ENCODE measurements at regions not wholly inside any gene's neighbourhood (a gene's known extent, or its start where the extent isn't known, plus 50 kb on each side); places are given as distances from the start of the nearest gene placed in this dataset.

- Histone ChIP-seq H3K27me3 (ENCODE audit: insufficient read depth, low read length, poor library complexity) (no peaks in the 10 kb centered on the region), H2AFZ (ENCODE audit: low read depth, low read length) (no peak overlapping the region)
- peak; percentile 21 for ATAC-seq (ENCODE audit: insufficient read depth, low read depth)
Measured at GRCh38 chr6:130520801-130521200, 155.0 kb downstream of the TMEM200A start.

DNA sequence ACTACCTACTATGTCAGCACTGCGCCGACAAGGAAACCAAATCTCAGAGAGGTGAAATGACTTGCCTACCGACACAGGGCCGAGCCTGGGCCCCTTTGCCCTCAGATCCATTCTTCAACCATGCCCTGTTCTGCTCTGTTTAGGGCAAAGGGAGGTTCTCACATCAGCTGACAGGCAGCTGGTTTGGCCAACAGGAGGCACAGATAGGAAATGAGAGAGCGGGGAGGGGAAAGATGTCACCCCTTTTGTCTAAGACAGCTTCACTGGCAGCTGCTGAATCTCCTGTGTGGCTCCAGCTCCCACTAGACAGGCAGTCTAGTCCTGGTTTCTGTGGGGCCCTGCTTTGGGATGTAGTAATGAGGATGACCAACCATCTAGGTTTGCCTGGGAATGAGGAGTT, 158.7 kb downstream of the TMEM200A start:
- Histone ChIP-seq H4K20me1 (ENCODE audit: insufficient read depth, low read length) (no peaks in the 10 kb centered on the region), H3K79me2 (ENCODE audit: insufficient read depth, low read length) (no peaks in the 10 kb centered on the region), H3K27me3 (ENCODE audit: insufficient read depth, low read length, poor library complexity) (no peaks in the 10 kb centered on the region), H3K9me3 (ENCODE audit: insufficient read depth, low read length, severe bottlenecking) (no peaks in the 10 kb centered on the region), H3K9ac (ENCODE audit: low read depth, low read length) (peak overlapping the region; percentile 43), H3K27ac (ENCODE audit: low read length) (peak overlapping the region; percentile 85), H3K4me1 (ENCODE audit: insufficient read depth, low read length) (peaks cover 52% of the 10 kb centered on the region), H3K36me3 (ENCODE audit: insufficient read depth, low read length) (no peaks in the 10 kb centered on the region), H2AFZ (ENCODE audit: low read depth, low read length) (peak overlapping the region; percentile 3; the same call in 1 of the 2 replicates), H3K4me3 (ENCODE audit: low read depth in 1 of 2, low read length in 2 of 2) (no peak overlapping the region), H3K4me2 (ENCODE audit: insufficient read depth, low read length) (peak overlapping the region; percentile 43)
- TF ChIP-seq EZH2 (IDR thresholded peaks at IDR 0.05; ENCODE audit: borderline replicate concordance, low read depth, low read length, severe bottlenecking): no peak
- TF ChIP-seq, protein P1, sequence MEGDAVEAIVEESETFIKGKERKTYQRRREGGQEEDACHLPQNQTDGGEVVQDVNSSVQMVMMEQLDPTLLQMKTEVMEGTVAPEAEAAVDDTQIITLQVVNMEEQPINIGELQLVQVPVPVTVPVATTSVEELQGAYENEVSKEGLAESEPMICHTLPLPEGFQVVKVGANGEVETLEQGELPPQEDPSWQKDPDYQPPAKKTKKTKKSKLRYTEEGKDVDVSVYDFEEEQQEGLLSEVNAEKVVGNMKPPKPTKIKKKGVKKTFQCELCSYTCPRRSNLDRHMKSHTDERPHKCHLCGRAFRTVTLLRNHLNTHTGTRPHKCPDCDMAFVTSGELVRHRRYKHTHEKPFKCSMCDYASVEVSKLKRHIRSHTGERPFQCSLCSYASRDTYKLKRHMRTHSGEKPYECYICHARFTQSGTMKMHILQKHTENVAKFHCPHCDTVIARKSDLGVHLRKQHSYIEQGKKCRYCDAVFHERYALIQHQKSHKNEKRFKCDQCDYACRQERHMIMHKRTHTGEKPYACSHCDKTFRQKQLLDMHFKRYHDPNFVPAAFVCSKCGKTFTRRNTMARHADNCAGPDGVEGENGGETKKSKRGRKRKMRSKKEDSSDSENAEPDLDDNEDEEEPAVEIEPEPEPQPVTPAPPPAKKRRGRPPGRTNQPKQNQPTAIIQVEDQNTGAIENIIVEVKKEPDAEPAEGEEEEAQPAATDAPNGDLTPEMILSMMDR (IDR thresholded peaks at IDR 0.05; ENCODE audit: borderline replicate concordance, extremely low read depth, low read length, poor library complexity, severe bottlenecking): peak; percentile 4
- DNase-seq: peak; percentile 76
- ATAC-seq (ENCODE audit: insufficient read depth, low read depth): peak; percentile 74

More at GRCh38 chr6:130520801-130521200, 155.0 kb downstream of the TMEM200A start:
- Histone ChIP-seq H3K9ac (ENCODE audit: low read depth, low read length) (no peak overlapping the region), H3K4me2 (ENCODE audit: insufficient read depth, low read length) (no peak overlapping the region), H3K27ac (ENCODE audit: low read length) (peak overlapping the region; percentile 3; the same call in 1 of the 2 replicates), H3K4me1 (ENCODE audit: insufficient read depth, low read length) (peaks cover 61% of the 10 kb centered on the region), H3K79me2 (ENCODE audit: insufficient read depth, low read length) (no peaks in the 10 kb centered on the region), H3K9me3 (ENCODE audit: insufficient read depth, low read length, severe bottlenecking) (peaks cover 4% of the 10 kb centered on the region), H4K20me1 (ENCODE audit: insufficient read depth, low read length) (no peaks in the 10 kb centered on the region), H3K4me3 (ENCODE audit: low read depth in 1 of 2, low read length in 2 of 2) (no peak overlapping the region), H3K36me3 (ENCODE audit: insufficient read depth, low read length) (no peaks in the 10 kb centered on the region)
- DNase-seq: peak; percentile 53
- TF ChIP-seq, protein P1 (IDR thresholded peaks at IDR 0.05; ENCODE audit: borderline replicate concordance, extremely low read depth, low read length, poor library complexity, severe bottlenecking): no peak
- TF ChIP-seq EZH2 (IDR thresholded peaks at IDR 0.05; ENCODE audit: borderline replicate concordance, low read depth, low read length, severe bottlenecking): no peak

GRCh38 chr6:130525408-130525807, 159.6 kb downstream of the TMEM200A start:
- H3K4me3 ChIP-seq (ENCODE audit: low read depth in 1 of 2, low read length in 2 of 2): no peak overlapping the region
- H3K9me3 ChIP-seq (ENCODE audit: insufficient read depth, low read length, severe bottlenecking): no peaks in the 10 kb centered on the region
- H3K27me3 ChIP-seq (ENCODE audit: insufficient read depth, low read length, poor library complexity): no peaks in the 10 kb centered on the region
- DNase-seq (peak; percentile 67), ATAC-seq (ENCODE audit: insufficient read depth, low read depth) (peak; percentile 88)
- H2AFZ ChIP-seq (ENCODE audit: low read depth, low read length): no peak overlapping the region
- TF ChIP-seq, protein P1 (IDR thresholded peaks at IDR 0.05; ENCODE audit: borderline replicate concordance, extremely low read depth, low read length, poor library complexity, severe bottlenecking): no peak
- no peak for TF ChIP-seq EZH2 (IDR thresholded peaks at IDR 0.05; ENCODE audit: borderline replicate concordance, low read depth, low read length, severe bottlenecking)
- peak overlapping the region; percentile 85 for H3K27ac ChIP-seq (ENCODE audit: low read length)
- H3K36me3 ChIP-seq (ENCODE audit: insufficient read depth, low read length): no peaks in the 10 kb centered on the region
- peak overlapping the region; percentile 43 for H3K4me2 ChIP-seq (ENCODE audit: insufficient read depth, low read length)
- no peaks in the 10 kb centered on the region for H3K79me2 ChIP-seq (ENCODE audit: insufficient read depth, low read length)
- no peaks in the 10 kb centered on the region for H4K20me1 ChIP-seq (ENCODE audit: insufficient read depth, low read length)
- H3K4me1 ChIP-seq (ENCODE audit: insufficient read depth, low read length): peaks cover 49% of the 10 kb centered on the region
- peak overlapping the region; percentile 43 for H3K9ac ChIP-seq (ENCODE audit: low read depth, low read length)
